COLO668 (cell line): ENCODE measurements at regions not wholly inside any gene's neighbourhood (a gene's known extent, or its start where the extent isn't known, plus 50 kb on each side); places are given as distances from the start of the nearest gene placed in this dataset.

Source experiments
- DNase-seq: peaks from one replicate; lab custom pipeline; 2025; ENCODE audit not compliant: unreplicated experiment; lab: John Stamatoyannopoulos, UW

GRCh38 chr12:97082029-97082428 lies 175.0 kb downstream of the NEDD1 start:
- DNase-seq = no peak

- no peak for DNase-seq
Measured at GRCh38 chr12:97093187-97093683, 186.2 kb downstream of the NEDD1 start.

- DNase-seq = no peak
Measured at GRCh38 chr12:97097734-97098133, 190.7 kb downstream of the NEDD1 start.

DNA sequence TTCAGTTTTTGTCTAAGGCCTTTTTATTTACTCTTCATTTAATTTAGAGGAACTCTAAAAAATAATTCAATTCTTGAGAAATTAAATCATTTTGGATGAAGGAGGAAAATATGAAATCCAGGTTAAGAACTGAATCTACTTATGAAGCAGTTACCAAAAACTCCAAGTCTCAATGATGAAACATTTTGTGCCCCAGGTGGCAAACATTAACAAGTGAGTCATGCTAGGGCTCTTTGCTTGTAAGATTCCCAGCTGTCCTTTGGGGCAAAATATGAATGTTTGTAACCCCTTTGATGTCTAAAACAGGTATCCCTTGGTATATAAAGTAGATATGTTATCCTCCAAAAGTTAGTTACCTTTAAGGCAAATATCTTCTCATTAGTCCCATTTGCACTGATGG lies 202.4 kb downstream of the NEDD1 start:
- DNase-seq = no peak

DNA sequence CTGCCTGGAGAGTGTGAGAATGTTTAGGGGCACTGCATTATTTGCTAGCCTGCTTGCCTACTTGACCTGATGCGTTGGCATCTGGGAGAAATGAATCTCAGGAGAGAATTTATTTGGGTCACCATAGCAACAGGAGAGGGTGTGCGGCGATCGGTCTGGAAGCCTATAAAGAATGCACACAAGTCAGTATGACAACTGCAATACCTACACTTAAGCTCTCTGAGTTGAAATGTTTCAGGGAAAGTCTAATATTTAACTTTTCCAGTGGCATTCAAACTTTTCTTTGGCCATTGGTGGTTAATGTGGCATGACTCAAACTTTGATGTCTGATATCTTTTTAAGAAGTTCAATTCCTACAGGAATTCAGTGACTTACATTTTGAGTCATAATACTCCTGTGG lies 205.1 kb downstream of the NEDD1 start:
- no peak for DNase-seq

GRCh38 chr12:97118796-97119375 lies 211.8 kb downstream of the NEDD1 start:
- no peak for DNase-seq

DNA sequence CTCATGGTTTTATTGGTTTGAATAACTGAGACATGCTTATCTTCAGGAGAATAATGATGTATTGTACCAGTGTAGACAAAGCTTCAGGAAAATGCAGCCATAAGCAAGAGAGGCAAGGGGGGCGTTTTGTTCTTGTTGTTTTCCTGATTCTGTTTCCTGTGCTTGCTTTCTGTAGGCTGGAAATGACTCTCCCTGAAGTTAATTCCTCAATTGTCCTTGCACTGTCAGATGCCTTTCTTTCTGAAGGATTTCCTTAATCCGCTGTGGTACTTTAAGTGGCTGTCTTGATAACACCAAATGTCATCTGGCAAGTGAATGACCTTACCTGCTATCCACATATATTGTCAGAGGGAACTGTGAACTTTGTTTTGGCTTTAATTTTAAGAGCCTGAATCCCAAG lies 220.0 kb downstream of the NEDD1 start:
- no peak for DNase-seq

DNA sequence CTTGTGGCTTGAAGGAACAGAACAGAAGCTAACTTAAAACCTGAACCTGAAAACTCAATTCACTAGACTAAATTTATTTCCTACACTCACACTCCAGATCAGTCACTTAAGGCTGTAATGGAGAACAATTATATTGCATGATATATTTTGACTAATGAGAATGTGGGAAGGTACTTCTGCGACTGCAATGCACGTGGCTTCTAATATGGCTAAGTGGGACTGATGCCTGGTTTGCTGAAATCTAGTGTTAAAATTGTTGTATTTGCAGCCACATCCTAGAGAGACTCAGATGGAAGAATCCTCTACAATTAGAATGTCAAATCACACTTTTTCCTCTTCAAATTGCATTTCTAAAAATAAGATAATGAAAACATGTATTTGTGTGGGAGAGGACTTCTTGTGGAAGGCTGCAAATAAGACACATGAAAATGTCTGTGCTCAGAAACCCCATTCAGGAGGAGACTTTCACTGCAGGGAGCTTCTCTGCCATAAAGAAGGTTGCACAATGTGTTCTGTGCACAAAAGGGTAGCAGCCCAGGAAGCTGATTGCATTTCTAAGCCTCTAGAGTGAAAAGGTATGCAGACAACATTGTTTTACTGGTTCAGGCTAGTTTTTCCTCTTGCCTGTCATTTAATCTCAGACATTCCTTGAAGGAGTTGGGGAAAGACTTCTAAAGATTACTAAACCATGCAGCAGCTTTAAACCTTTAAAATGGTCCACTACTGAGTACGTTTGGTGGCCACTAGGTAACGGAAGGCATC lies 224.3 kb downstream of the NEDD1 start:
- no peak for DNase-seq

DNA sequence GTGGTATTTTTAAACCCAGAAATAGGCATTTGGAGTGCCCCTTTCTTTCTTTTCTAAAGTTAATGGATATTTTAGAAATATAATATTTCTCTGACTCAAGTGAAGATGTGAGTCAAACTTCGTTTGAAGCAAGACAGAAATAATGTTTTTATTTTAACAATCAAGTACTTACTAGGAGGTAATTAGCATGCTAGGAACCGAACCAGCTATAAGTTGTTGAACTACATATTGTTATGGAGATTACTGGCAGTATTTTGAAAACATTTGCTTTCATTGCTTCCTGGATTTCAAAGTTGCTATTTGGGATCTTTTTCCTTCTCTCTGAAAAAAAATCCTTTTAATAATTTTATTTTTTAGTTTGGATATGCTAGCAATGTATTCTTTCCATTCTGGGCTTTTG lies 225.2 kb downstream of the NEDD1 start:
- no peak for DNase-seq

DNA sequence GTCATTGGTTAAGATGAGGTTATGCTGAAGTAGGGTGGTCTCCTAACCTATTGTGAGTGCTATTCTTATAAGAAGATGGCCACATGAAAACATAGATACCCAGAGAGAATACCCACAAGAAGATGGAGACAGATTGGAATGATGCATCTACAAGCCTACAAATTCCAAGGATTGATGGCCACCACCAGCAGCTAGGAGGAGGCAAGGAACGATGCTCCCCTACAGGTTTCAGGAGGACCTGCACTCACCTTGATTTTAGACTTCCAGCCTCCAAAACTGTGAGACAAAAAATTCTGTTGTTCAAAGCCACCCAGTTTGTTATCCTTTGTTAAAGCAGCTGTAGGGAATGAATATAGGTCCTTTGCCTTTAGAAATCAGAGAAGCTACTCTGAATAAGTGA lies 227.4 kb downstream of the NEDD1 start:
- no peak for DNase-seq

GRCh38 chr12:97140355-97140754 lies 233.3 kb downstream of the NEDD1 start:
- DNase-seq = no peak

GRCh38 chr12:97142737-97143410 lies 235.8 kb downstream of the NEDD1 start:
- no peak for DNase-seq

DNA sequence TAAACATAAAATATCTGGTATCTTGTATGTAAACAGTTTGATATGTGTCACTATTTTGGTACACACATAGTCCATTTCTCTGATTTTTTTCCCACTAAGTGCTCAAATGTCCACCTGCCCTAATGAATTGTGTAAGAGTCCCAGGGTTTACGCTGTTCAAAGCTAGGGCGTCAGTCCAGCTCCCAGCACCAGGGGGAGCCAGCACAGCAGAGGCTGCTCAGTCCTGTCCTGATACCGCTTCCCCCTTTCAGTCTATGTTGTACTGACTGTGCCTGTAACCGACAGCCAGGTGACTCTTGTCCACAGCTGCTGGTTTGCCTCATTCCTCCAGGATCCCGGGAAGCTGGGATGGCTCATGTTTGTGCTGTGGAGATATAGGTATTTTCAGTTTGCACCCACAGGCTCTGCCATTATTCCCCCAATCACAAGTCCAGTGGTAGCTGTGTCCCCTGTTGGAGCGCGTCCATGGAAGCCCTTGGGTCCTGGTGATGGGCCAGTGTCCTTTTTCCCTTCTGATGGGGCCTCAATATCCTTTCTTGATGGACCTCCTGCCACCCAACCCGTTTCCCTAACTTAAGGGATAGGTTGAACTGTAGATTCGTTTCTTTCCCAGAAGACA lies 242.0 kb downstream of the NEDD1 start:
- peak; percentile 55 for DNase-seq

DNA sequence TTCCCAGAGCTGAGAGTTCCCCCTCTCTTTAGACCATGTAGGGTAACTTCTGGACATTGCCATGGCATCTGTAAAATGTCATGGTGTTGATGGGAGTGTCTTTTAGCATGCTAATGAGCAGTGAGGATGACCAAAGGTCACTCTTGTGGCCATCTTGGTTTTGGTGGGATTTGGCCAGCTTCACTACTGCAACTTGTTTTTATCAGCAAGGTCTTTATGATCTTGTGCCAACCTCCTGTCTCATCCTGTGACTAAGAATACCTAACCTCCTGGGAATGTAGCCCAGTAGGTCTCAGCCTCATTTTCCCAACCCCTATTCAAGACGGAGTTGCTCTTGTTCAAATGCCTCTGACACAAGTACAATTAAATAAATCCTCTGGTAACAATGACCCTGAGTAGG lies 244.4 kb downstream of the NEDD1 start:
- DNase-seq = no peak

- no peak for DNase-seq
Measured at GRCh38 chr12:97159377-97159776, 252.3 kb downstream of the NEDD1 start.

DNA sequence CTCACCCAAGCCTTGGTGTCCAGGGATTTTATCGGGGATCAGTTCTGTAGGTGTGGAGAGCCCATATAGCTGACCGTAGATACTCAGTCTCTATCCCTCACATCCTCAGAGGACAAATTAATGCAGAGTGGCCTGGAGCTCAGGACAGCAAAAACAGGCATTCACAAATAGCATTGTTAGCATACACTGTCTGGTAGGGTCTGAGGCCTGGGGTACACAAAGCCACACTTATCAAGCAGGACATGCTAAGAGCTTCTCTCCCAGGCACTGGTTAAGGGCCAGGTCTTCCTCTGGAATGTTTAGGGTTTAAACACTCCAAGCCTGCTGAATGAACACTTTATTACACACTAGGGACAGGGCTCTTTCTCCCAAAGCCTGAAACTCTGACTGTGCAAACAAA lies 253.2 kb downstream of the NEDD1 start:
- DNase-seq = no peak

DNA sequence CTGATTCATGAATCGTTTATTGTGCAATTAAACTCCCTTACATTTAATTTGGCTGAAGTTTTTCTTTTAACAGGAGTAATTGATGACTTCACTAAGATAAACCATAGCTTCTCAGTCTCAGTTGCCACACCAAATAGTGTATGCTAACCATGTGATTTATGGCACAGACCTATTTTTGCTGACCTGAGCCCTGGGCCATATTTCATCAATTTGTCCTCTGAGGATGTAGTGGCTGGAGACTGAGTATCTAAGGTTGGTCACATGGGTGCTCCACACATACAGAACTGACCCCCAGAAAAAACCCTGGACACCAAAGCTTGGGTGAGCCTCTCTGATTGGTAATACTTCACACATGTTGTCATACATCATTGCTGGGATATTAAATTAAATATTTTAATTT lies 255.1 kb downstream of the NEDD1 start:
- no peak for DNase-seq

GRCh38 chr12:97164936-97165335 lies 257.9 kb downstream of the NEDD1 start:
- no peak for DNase-seq

GRCh38 chr12:97167598-97167997 lies 260.5 kb downstream of the NEDD1 start:
- no peak for DNase-seq

GRCh38 chr12:97168804-97169203 lies 261.7 kb downstream of the NEDD1 start:
- DNase-seq = no peak

GRCh38 chr12:97169889-97170567 lies 263.0 kb downstream of the NEDD1 start:
- no peak for DNase-seq
